Common myeloid progenitor, CD34-positive (primary cell): ENCODE measurements at regions not wholly inside any gene's neighbourhood (a gene's known extent, or its start where the extent isn't known, plus 50 kb on each side); places are given as distances from the start of the nearest gene placed in this dataset.

Experiments used
- CTCF ChIA-PET: fragments of 350-600 bp; sonication (Branson Sonifier 250); formaldehyde crosslinking; loops from one replicate; lab custom pipeline; 2021; ENCODE audit warnings: antibody characterized with exemption; lab: Charles Lee
- POLR2A ChIA-PET: fragments of 350-600 bp; sonication (Branson Sonifier 250); formaldehyde crosslinking; loops from one replicate; lab custom pipeline; 2021; ENCODE audit warnings: antibody characterized with exemption; lab: Charles Lee
- DNase-seq, 3 donors: peaks; one replicate each; pipeline versions ENCODE4 v3.0.0 to v3.0.0-alpha.2; 2013
- H3K27ac ChIP-seq, 2 experiments: 1 replicate in 1 of 2; 2 replicates in 1 of 2; pipeline ENCODE4 v1.7.0; 2013; ENCODE audit warnings: inconsistent platforms in 2 of 2, low read length in 2 of 2, mild to moderate bottlenecking in 2 of 2, low read depth in 1 of 2, moderate library complexity in 1 of 2; ENCODE audit not compliant: severe bottlenecking in 2 of 2, insufficient read depth in 1 of 2, poor library complexity in 1 of 2
- H3K27me3 ChIP-seq, 5 experiments: replicated peaks in 2 of 5; 1 replicate in 3 of 5; 2 replicates in 2 of 5; pipeline versions ENCODE4 v1.6.1 to v1.7.0; 2013; ENCODE audit warnings: low read length in 4 of 5, mild to moderate bottlenecking in 2 of 5, moderate library complexity in 2 of 5, inconsistent platforms in 1 of 5; ENCODE audit not compliant: insufficient read depth in 5 of 5, control insufficient read depth in 4 of 5
- H3K36me3 ChIP-seq, 4 experiments: 1 replicate in 2 of 4; 2 replicates in 2 of 4; pipeline versions ENCODE4 v1.6.1 to v1.7.0; 2013; ENCODE audit warnings: low read length in 3 of 4, control low read depth in 1 of 4, mild to moderate bottlenecking in 1 of 4; ENCODE audit not compliant: control insufficient read depth in 4 of 4, insufficient read depth in 4 of 4
- H3K4me1 ChIP-seq, 4 experiments: 1 replicate in 3 of 4; 2 replicates in 1 of 4; pipeline versions ENCODE4 v1.6.1 to v1.7.1; 2013; ENCODE audit warnings: low read length in 3 of 4, mild to moderate bottlenecking in 3 of 4, control low read depth in 1 of 4, inconsistent platforms in 1 of 4, moderate library complexity in 1 of 4; ENCODE audit not compliant: control insufficient read depth in 4 of 4, insufficient read depth in 4 of 4; ENCODE audit errors: control extremely low read depth in 1 of 4
- H3K4me3 ChIP-seq, 7 experiments: 1 replicate in 4 of 7; 2 replicates in 3 of 7; pipeline versions ENCODE4 v1.5.1 to v1.7.0; 2013; ENCODE audit warnings: mild to moderate bottlenecking in 7 of 7, low read length in 6 of 7, moderate library complexity in 6 of 7, inconsistent platforms in 2 of 7, low read depth in 2 of 7, control low read depth in 1 of 7; ENCODE audit not compliant: insufficient read depth in 4 of 7, control insufficient read depth in 1 of 7; ENCODE audit errors: extremely low read depth in 1 of 7
- H3K9me3 ChIP-seq, 5 experiments: 1 replicate in 4 of 5; 2 replicates in 1 of 5; pipeline versions ENCODE4 v1.6.1 to v1.7.1; 2013; ENCODE audit warnings: low read length in 4 of 5, mild to moderate bottlenecking in 2 of 5, inconsistent platforms in 1 of 5, low read depth in 1 of 5, moderate library complexity in 1 of 5; ENCODE audit not compliant: control insufficient read depth in 4 of 5, insufficient read depth in 2 of 5; ENCODE audit errors: control extremely low read depth in 1 of 5
- WGBS: methylation state at CpG from one replicate; pipeline ENCODE4 v1.1.5; 2013; ENCODE audit not compliant: insufficient coverage; 5-methylcytosine and 5-hydroxymethylcytosine counted together

DNA sequence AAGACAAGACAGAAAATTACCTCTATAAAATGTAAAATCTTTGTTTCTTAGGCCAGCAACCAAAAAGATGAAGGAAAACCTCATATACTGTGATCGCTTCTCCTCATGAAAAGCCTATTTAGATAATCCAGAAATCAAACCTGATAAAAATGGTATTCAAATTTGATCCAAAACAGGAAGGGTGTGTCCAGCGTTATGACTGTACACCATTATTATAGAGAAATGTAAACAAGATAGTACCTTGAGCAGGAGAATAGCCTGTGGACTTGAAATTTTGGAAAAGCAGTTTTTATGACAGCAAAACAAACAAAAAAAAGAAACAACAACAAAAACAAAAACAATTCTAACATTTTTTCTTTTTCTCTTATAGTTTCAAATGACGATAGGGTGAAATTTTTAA, 1382.8 kb upstream of the CDH9 start:
- POLR2A ChIA-PET: no interaction called here
- Histone ChIP-seq H3K36me3 (no peaks in the 10 kb centered on the region), H3K27me3 (no peaks in the 10 kb centered on the region), H3K4me1 (no peaks in the 10 kb centered on the region), H3K27ac (no peak overlapping the region), H3K9me3 (peaks cover 0 to 4% (median 0%) of the 10 kb centered on the region in 5 experiments), H3K4me3 (no peak overlapping the region)
- CTCF ChIA-PET: no interaction called here
- no CpG with 5 or more reads among the region's 3 CpGs for WGBS
- no peak for DNase-seq

DNA sequence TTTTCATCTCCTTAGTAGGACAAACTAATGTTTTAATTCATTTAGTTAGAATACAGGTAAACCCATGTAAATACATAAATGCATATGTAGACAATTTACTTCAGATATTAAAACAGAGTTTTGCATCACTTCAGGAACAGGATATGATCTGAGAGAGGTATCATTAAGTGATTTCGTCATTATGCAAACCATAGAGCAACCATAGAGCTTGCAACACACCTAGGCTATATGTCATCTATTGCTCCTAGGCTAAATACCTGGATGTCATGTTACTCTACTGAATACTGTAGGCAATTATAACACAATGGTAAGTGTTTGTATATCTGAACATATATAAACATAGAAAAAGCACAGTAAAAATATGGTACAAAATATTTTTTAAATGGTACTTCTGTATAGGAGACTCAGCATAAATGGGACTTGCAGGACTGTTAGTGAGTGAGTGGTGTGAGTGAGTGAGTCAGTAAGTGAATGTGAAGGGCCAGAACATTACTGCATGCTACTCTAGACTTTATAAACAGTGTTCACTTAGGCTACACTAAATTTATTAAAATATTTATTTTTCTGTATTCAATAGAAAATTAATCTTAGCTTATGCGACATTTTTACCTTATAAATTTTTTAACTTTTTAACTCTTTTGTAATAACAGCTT, 1377.5 kb upstream of the CDH9 start:
- Histone ChIP-seq H3K9me3 (peaks cover 0 to 4% (median 0%) of the 10 kb centered on the region in 5 experiments), H3K4me1 (no peaks in the 10 kb centered on the region), H3K4me3 (no peak overlapping the region), H3K27me3 (no peaks in the 10 kb centered on the region), H3K36me3 (no peaks in the 10 kb centered on the region), H3K27ac (no peak overlapping the region)
- no CpG with 5 or more reads among the region's 2 CpGs for WGBS
- CTCF ChIA-PET: no interaction called here
- POLR2A ChIA-PET: no interaction called here
- DNase-seq: no peak

DNA sequence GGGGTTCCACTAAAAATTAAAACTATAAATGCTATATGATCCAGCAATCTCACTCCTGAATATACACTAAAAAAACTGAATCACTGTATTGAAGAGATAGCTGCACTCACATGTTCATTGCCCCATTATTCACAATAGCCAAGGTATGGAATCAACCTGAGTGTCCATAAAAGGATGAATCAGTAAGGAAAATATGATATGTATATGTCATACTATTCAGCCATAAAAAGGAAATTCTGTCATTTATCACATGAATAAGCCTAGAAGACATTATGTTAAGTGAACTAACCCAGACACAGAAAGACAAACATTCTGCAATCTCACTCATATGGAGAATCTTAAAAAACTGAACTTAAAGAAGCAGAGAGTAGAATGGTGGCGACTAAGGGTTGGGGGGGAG, 1376.2 kb upstream of the CDH9 start:
- Histone ChIP-seq H3K4me3 (no peak overlapping the region), H3K36me3 (no peaks in the 10 kb centered on the region), H3K27ac (no peak overlapping the region), H3K27me3 (no peaks in the 10 kb centered on the region), H3K9me3 (peaks cover 0 to 4% (median 0%) of the 10 kb centered on the region in 5 experiments), H3K4me1 (no peaks in the 10 kb centered on the region)
- no CpG with 5 or more reads among the region's 1 CpG for WGBS
- no peak for DNase-seq
- ChIA-PET CTCF (no interaction called here), POLR2A (no interaction called here)

DNA sequence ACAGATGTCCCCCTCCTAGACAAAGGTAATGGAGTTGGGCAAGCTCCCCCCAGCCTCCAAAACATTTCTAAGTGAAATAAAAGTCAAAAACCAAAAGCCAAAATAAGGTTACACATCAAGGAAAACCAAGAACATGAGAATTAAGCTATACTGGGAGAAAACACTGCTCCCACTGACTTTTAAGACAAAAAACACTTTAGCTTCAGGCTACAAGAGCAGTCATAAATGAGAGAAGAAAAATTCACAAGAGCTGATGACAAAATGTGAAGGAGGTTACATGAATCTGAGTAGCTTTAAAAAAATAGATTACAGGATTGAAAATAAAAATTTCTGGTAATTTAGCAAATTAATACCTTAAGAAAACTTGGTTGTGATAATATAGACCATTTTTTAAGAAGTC, 1370.3 kb upstream of the CDH9 start:
- ChIA-PET POLR2A (interaction anchor here (0.5 kb wide), 1 partner anchor 43 kb away, joined by 4 read pairs; no protein-coding TSS in a partner anchor), CTCF (no interaction called here)
- Histone ChIP-seq H3K27ac (no peak overlapping the region), H3K4me3 (no peak overlapping the region), H3K36me3 (no peaks in the 10 kb centered on the region), H3K27me3 (no peaks in the 10 kb centered on the region), H3K4me1 (no peaks in the 10 kb centered on the region), H3K9me3 (no peaks in the 10 kb centered on the region)
- DNase-seq: no peak

DNA sequence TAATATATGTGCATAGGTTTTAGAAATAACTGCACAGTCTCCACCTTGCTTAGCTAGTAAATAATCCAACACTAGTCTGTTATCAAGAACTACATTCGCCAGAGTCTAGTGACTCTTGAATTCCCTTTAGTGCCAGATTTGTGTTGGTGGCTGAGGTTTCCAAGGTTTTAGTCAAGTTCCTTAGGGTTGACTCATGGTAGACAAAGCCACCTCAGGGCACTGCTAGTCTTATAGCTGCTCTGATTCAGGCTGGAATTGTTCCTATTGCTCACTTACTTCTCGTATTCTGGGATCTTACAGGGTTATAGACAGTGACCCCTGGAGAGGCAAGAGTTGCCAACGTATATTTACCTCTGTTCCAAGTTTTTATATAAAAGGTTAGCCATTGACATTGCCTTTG, 1369.8 kb upstream of the CDH9 start:
- no peak for DNase-seq
- Histone ChIP-seq H3K4me1 (no peaks in the 10 kb centered on the region), H3K36me3 (no peaks in the 10 kb centered on the region), H3K4me3 (no peak overlapping the region), H3K27ac (no peak overlapping the region), H3K9me3 (no peaks in the 10 kb centered on the region), H3K27me3 (no peaks in the 10 kb centered on the region)
- WGBS: 100% methylated on average over 2 of the region's 3 CpGs
- POLR2A ChIA-PET: interaction anchor here (0.5 kb wide), 1 partner anchor 43 kb away, joined by 4 read pairs; no protein-coding TSS in a partner anchor
- CTCF ChIA-PET: no interaction called here

DNA sequence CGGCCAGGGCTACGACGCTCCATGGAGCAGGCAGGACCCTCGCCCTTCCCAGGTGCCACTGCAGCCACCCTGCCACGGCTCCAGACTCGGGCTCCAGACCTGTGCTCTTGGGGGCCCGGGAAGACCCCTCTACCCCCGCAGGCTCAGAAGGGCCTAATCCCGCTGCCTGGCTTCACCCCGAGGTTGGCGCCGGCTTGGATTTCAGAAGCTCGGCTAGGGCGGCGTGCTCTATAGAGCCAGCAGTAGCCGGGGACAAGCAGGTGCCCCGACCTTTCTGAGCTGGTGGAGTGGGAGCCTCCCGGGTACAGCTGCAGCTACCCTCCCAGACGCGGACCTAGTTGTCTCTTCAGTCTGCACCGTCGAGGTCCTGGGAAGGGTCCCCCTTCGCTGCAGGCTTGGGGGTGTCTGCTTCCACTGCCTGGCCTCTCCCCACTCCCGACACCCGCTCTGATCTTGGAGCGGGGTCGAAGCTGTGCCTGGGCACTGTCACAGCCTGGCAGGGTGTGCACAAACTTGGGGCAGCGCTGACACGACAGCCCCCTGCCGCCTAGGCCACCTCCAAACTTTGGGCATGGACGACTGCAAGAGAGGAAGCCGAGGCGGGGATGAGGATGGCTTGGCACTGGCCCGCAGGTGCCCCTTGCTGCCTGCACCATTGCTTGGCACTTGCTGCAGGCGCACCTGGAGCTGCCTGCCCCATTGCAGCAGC, 1366.1 kb upstream of the CDH9 start:
- H3K4me3 ChIP-seq: no peak overlapping the region
- H3K27ac ChIP-seq: no peak overlapping the region
- no peaks in the 10 kb centered on the region for H3K27me3 ChIP-seq
- no peaks in the 10 kb centered on the region for H3K9me3 ChIP-seq
- no peak for DNase-seq
- WGBS: 96% methylated on average over 35 of the region's 35 CpGs
- ChIA-PET CTCF (no interaction called here), POLR2A (no interaction called here)
- H3K4me1 ChIP-seq: no peaks in the 10 kb centered on the region
- H3K36me3 ChIP-seq: no peaks in the 10 kb centered on the region

DNA sequence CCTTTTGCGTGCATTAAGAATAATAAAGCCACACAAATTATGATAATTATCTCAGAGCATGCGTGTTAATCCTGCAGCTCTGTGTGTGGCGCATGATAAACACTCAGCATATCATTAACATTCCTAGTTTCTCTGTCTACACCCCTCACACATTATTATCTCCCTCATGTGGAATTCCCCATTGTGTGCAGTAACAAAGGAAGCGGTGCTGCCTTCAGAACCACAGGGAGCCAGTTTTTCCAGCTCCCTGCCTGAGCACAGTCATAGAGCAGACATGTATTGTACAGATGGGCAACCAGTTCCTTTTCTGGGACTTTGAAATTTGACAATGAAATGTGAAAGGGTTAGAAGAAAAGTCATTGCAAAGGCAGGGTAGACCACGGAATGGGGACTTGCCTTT, 1365.5 kb upstream of the CDH9 start:
- Histone ChIP-seq H3K27me3 (no peaks in the 10 kb centered on the region), H3K36me3 (no peaks in the 10 kb centered on the region), H3K4me1 (no peaks in the 10 kb centered on the region), H3K27ac (no peak overlapping the region), H3K4me3 (no peak overlapping the region), H3K9me3 (no peaks in the 10 kb centered on the region)
- ChIA-PET CTCF (no interaction called here), POLR2A (no interaction called here)
- no peak for DNase-seq
- WGBS: 98% methylated on average over 3 of the region's 5 CpGs
